Spleen (tissue), 11 donors: ENCODE measurements at regions not wholly inside any gene's neighbourhood (a gene's known extent, or its start where the extent isn't known, plus 50 kb on each side); places are given as distances from the start of the nearest gene placed in this dataset.

Experiments
- DNase-seq: peaks from one replicate; pipeline ENCODE4 v3.0.0-alpha.2; 2020
- H3K27ac ChIP-seq, 8 donors: fragments of 200-600 bp; sonication (generic) in 7 of 8; 1 replicate in 4 of 8; 2 replicates in 4 of 8; pipeline versions ENCODE4 v1.5.0 to v1.8.0; 2016 to 2021; ENCODE audit warnings: inconsistent platforms in 4 of 8, mild to moderate bottlenecking in 4 of 8, moderate library complexity in 1 of 8
- H3K27me3 ChIP-seq, 7 donors: fragments of 200-600 bp; sonication (generic) in 6 of 7; replicated peaks in 1 of 7; 1 replicate in 4 of 7; 2 replicates in 3 of 7; pipeline versions ENCODE4 v1.5.0 to v1.8.0; 2016 to 2021; ENCODE audit warnings: inconsistent platforms in 3 of 7, mild to moderate bottlenecking in 1 of 7
- H3K36me3 ChIP-seq, 6 donors: fragments of 200-600 bp; sonication (generic) in 5 of 6; 1 replicate in 4 of 6; 2 replicates in 2 of 6; pipeline versions ENCODE4 v1.5.0 to v1.8.0; 2016 to 2021; ENCODE audit warnings: inconsistent platforms in 2 of 6
- H3K4me1 ChIP-seq, 6 donors: fragments of 200-600 bp; sonication (generic) in 5 of 6; 1 replicate in 3 of 6; 2 replicates in 3 of 6; pipeline versions ENCODE4 v1.5.0 to v1.8.0; 2016 to 2021; ENCODE audit warnings: inconsistent platforms in 3 of 6
- H3K4me3 ChIP-seq, 8 donors: fragments of 200-600 bp; sonication (generic) in 7 of 8; 1 replicate in 4 of 8; 2 replicates in 4 of 8; pipeline versions ENCODE4 v1.5.0 to v1.8.0; 2016 to 2021; ENCODE audit warnings: inconsistent platforms in 4 of 8, mild to moderate bottlenecking in 4 of 8, moderate library complexity in 2 of 8
- H3K9me3 ChIP-seq, 8 donors: fragments of 200-600 bp; sonication (generic) in 7 of 8; 1 replicate in 4 of 8; 2 replicates in 4 of 8; pipeline versions ENCODE4 v1.5.0 to v1.8.0; 2016 to 2021; ENCODE audit warnings: inconsistent platforms in 4 of 8
- CTCF ChIP-seq, 11 experiments: fragments of 200-600 bp in 7 of 11; fragments of 450-650 bp in 4 of 11; sonication (generic) in 4 of 11; IDR thresholded peaks in 8 of 11; conservative IDR thresholded peaks in 3 of 11; 1 replicate in 7 of 11; 2 replicates in 4 of 11; pipeline versions ENCODE4 v1.4.0 to v1.8.0; 2016 to 2021; ENCODE audit warnings: antibody characterized with exemption in 11 of 11, inconsistent platforms in 4 of 11, mild to moderate bottlenecking in 1 of 11
- POLR2A ChIP-seq, 3 donors: fragments of 450-650 bp; IDR thresholded peaks; one replicate each; pipeline ENCODE4 v1.5.1; 2017; ENCODE audit warnings: antibody characterized with exemption in 3 of 3, mild to moderate bottlenecking in 1 of 3
- POLR2AphosphoS5 ChIP-seq, 3 donors: sonication (generic); formaldehyde crosslinking; IDR thresholded peaks; one replicate each; pipeline ENCODE4 v1.5.1; 2017; ENCODE audit warnings: antibody characterized with exemption in 3 of 3
- WGBS, 5 donors: extraction: QIAGEN DNeasy Blood & Tissue Kit in 3 of 5; methylation state at CpG; one replicate each; pipeline versions ENCODE4 v1.1.5 to v1.1.7; 2013 to 2018; 5-methylcytosine and 5-hydroxymethylcytosine counted together
- intact Hi-C: fragments of 100-400 bp; cut with DNase I; formaldehyde crosslinking; loops from one replicate; pipeline ENCODE4 v1.15.0; 2023; ENCODE audit warnings: low total_unique reads
- donor health status: healthy with polysubstance abuse.
- donor health status: DM: no; HTN: no; CAD: no; lungs with moderate emphysema.
- donor health status: DM: no; HTN: no; CAD: no.
- donor health status: Bipolar disorder and iron deficiency.
- donor health status: healthy.
- donor health status: DM: no; HTN: no; CAD: no.
- donor health status: DM: yes; HTN: yes; CAD: no.

DNA sequence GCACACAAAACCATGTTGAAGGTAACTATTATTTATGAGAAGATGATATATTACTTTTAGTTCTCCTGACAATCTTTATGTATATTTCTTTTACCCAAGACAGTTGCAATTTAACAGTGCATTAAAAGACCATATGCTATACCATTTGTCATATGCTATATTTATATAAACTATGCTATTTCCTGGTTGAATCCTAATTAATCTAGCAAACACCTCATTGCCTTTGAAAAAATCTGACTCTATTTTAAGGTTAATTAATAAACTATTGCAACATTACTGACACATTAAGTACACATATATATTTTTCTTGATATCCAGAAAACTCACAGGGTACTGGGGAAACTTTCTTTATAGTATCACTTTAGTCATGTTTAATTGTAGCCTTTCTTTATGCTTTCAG, 649.4 kb upstream of the PCDH20 start:
- intact Hi-C loops, result no loop called here
- no peaks in the 10 kb centered on the region for H3K36me3 ChIP-seq
- peaks cover 0 to 10% (median 7%) of the 10 kb centered on the region in 8 donors for H3K9me3 ChIP-seq
- H3K27ac ChIP-seq, result no peak overlapping the region
- no peaks in the 10 kb centered on the region for H3K27me3 ChIP-seq
- H3K4me3 ChIP-seq, result no peak overlapping the region
- TF ChIP-seq POLR2AphosphoS5 (IDR thresholded peaks at IDR 0.05), result no peak
- TF ChIP-seq CTCF (IDR thresholded peaks at IDR 0.05 in 8 of 11, conservative IDR thresholded peaks at IDR 0.05 in 3 of 11), result no peak
- TF ChIP-seq POLR2A (IDR thresholded peaks at IDR 0.05), result no peak
- H3K4me1 ChIP-seq, result no peaks in the 10 kb centered on the region
- no peak for DNase-seq

GRCh38 chr13:62061751-62062150, 646.1 kb upstream of the PCDH20 start:
- 58 to 77% (median 65%) methylated on average over 1 of the region's 1 CpG for WGBS, 5 donors
- no peaks in the 10 kb centered on the region for H3K27me3 ChIP-seq
- H3K4me3 ChIP-seq, result no peak overlapping the region
- H3K27ac ChIP-seq, result no peak overlapping the region
- no peaks in the 10 kb centered on the region for H3K4me1 ChIP-seq
- H3K9me3 ChIP-seq, result peaks cover 0 to 10% (median 7%) of the 10 kb centered on the region in 8 donors
- TF ChIP-seq CTCF (IDR thresholded peaks at IDR 0.05 in 8 of 11, conservative IDR thresholded peaks at IDR 0.05 in 3 of 11) (no peak), POLR2AphosphoS5 (IDR thresholded peaks at IDR 0.05) (no peak), POLR2A (IDR thresholded peaks at IDR 0.05) (no peak)
- no peak for DNase-seq
- no peaks in the 10 kb centered on the region for H3K36me3 ChIP-seq
- intact Hi-C loops, result no loop called here

DNA sequence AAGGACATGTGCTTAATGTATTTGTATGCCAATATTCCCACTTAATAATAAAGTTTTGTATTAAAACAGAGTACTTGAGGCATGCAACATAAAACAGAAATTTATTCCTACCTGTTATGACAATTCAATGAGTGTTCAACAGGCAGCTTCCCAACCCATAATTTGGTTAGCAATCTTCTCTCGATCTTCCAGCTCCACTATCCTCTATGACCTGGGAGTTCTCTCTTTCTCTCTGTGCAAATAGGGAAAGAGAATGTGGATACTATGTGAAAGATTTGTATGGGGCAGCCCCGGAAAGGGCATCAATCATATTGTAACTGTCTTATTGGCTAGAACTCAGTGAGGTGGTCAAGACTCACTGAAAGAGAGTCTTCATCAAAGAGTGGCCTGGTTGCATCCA, 644.9 kb upstream of the PCDH20 start:
- no peaks in the 10 kb centered on the region for H3K36me3 ChIP-seq
- WGBS, 5 donors, result 81 to 96% (median 85%) methylated on average over 2 of the region's 2 CpGs
- TF ChIP-seq CTCF (IDR thresholded peaks at IDR 0.05 in 8 of 11, conservative IDR thresholded peaks at IDR 0.05 in 3 of 11) (no peak), POLR2A (IDR thresholded peaks at IDR 0.05) (no peak), POLR2AphosphoS5 (IDR thresholded peaks at IDR 0.05) (no peak)
- H3K9me3 ChIP-seq, result peaks cover 0 to 10% (median 7%) of the 10 kb centered on the region in 8 donors
- no peak for DNase-seq
- intact Hi-C loops, result no loop called here
- no peak overlapping the region for H3K4me3 ChIP-seq
- no peaks in the 10 kb centered on the region for H3K27me3 ChIP-seq
- H3K4me1 ChIP-seq, result no peaks in the 10 kb centered on the region
- H3K27ac ChIP-seq, result no peak overlapping the region

DNA sequence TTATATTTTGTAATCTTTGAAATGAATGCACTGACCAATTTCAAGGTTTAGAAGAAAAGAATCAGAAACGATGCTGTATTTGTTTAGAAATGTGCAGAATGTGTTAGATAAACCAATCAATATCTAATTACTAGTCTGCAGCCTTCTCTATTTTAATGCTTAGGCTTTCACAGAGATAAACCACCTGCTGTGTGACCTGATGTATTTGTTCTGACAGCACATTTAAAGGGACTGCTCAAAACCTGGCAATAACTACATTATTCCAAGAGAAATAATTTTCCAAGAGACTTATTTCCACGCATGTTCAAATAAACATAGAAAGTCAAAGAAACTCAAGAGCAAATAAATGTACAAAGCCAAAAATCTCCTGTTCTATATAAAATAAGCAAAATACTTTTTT, 641.6 kb upstream of the PCDH20 start:
- TF ChIP-seq POLR2AphosphoS5 (IDR thresholded peaks at IDR 0.05) (no peak), POLR2A (IDR thresholded peaks at IDR 0.05) (no peak), CTCF (IDR thresholded peaks at IDR 0.05 in 8 of 11, conservative IDR thresholded peaks at IDR 0.05 in 3 of 11) (no peak)
- Histone ChIP-seq H3K4me3 (no peak overlapping the region), H3K9me3 (peaks cover 0 to 5% (median 0%) of the 10 kb centered on the region in 8 donors), H3K36me3 (no peaks in the 10 kb centered on the region), H3K4me1 (no peaks in the 10 kb centered on the region), H3K27me3 (no peaks in the 10 kb centered on the region), H3K27ac (no peak overlapping the region)
- intact Hi-C loops, result no loop called here
- 53 to 75% (median 63%) methylated on average over 2 of the region's 2 CpGs for WGBS, 5 donors
- DNase-seq, result no peak
